Activated naive CD8-positive, alpha-beta T cell treated with anti-CD3 and anti-CD28 coated beads, Interleukin-2, amount 50 U/mL, for 24 hours (primary cell): ENCODE measurements at regions not wholly inside any gene's neighbourhood (a gene's known extent, or its start where the extent isn't known, plus 50 kb on each side); places are given as distances from the start of the nearest gene placed in this dataset.
"Not testable (repeated sequence)": the region's sequence is repeated elsewhere in the genome, so short reads cannot be mapped to it uniquely, and the experiment has no call there.

Source experiments
- ATAC-seq: fragments of 150-1000 bp; cut with Tn5 transposase; one replicate; pipeline ENCODE4 v1.10.0; 2021
- DNase-seq: peaks from one replicate; pipeline ENCODE4 v3.0.0; 2021
- H3K27ac Mint-ChIP-seq: one replicate; pipeline ENCODE4 v1.8.0; 2021; ENCODE audit warnings: mild to moderate bottlenecking, mixed read lengths
- H3K27me3 Mint-ChIP-seq: one replicate; pipeline ENCODE4 v1.8.0; 2021; ENCODE audit warnings: mixed read lengths
- H3K36me3 Mint-ChIP-seq: one replicate; pipeline ENCODE4 v1.8.0; 2021; ENCODE audit warnings: low read depth, mixed read lengths
- H3K4me1 Mint-ChIP-seq: one replicate; pipeline ENCODE4 v1.8.0; 2021; ENCODE audit warnings: mixed read lengths
- H3K4me3 Mint-ChIP-seq: one replicate; pipeline ENCODE4 v1.8.0; 2021; ENCODE audit warnings: mild to moderate bottlenecking, moderate library complexity, mixed read lengths
- H3K9me3 Mint-ChIP-seq: one replicate; pipeline ENCODE4 v1.8.0; 2021; ENCODE audit warnings: mixed read lengths

DNA sequence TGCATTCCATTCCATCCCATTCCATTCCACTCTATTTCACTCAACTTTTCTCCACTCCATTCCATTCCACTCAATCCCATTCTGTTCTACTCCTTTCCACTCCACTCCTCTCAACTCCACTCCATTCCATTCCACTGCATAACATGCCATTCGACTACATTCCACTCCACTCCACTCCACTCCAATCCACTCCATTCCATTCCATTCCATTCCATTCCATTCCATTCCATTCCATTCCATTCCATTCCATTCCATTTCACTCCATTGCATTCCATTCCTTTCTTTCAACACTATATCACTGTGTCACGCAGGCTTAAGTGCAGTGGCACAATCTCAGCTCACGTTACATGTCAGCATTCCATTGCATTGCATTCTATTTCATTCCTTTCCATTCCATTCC lies 1430.4 kb downstream of the TSPY10 start:
- not testable (repeated sequence) for H3K4me3 Mint-ChIP-seq, DNase-seq, H3K4me1 Mint-ChIP-seq, ATAC-seq, H3K27ac Mint-ChIP-seq, H3K27me3 Mint-ChIP-seq
- peaks cover 47% of the 10 kb centered on the region for H3K36me3 Mint-ChIP-seq
- H3K9me3 Mint-ChIP-seq: peaks cover 83% of the 10 kb centered on the region

DNA sequence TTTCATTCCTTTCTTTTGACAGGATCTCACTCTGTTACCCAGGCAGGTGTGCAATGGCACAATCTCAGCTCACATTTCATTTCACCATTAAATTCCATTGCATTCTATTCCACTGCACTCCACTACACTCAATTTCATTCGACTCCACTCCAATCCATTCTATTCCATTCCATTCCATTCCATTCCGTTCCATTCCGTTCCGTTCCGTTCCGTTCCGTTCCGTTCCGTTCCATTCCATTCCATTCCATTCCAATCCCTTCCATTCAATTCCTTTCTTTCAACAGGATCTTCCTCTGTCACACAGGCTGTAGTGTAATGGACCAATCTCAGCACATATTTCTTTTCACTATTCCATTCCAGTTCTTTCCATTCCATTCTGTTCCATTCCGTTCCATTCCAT lies 1445.7 kb downstream of the TSPY10 start:
- DNase-seq: no peak
- no peak overlapping the region for H3K4me3 Mint-ChIP-seq
- ATAC-seq: no peak
- H3K27me3 Mint-ChIP-seq: no peaks in the 10 kb centered on the region
- H3K36me3 Mint-ChIP-seq: peaks cover 59% of the 10 kb centered on the region
- H3K9me3 Mint-ChIP-seq: peaks cover 93% of the 10 kb centered on the region
- H3K4me1 Mint-ChIP-seq: no peaks in the 10 kb centered on the region
- no peak overlapping the region for H3K27ac Mint-ChIP-seq

DNA sequence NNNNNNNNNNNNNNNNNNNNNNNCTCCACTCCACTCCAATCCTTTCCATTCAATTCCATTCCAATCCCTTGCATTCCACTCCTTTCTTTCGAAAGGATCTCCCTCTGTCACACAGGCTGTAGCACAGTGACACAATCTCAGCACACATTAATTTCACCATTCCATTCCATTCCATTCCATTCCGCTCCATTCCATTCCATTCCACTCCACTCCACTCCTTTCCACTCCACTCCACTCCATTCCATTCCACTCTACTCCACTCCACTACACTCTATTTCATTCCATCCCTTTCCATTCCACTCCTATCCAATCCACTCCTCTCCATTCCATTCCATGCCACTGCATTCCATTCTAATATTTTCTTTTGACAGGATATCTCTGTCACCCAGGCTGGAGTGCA lies 1459.0 kb downstream of the TSPY10 start:
- no peaks in the 10 kb centered on the region for H3K27me3 Mint-ChIP-seq
- H3K36me3 Mint-ChIP-seq: peaks cover 60% of the 10 kb centered on the region

DNA sequence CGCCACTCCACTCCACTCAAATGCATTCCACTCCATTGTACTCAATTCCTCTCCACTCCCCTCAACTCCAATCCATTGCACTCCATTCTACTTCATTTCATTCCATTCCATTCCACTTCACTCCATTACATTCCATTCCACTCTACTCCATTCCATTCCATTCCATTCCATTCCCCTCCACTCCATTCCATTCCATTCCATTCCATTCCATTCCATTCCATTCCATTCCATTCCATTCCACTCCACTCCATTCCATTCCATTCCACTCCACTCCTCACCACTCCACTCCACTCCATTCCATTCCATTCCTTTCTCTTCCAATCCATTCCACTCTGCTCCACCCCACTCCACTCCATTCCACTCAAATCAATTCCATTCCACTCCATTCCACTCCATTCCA lies 1459.9 kb downstream of the TSPY10 start:
- H3K4me3 Mint-ChIP-seq: no peak overlapping the region
- no peak for ATAC-seq
- no peak overlapping the region for H3K27ac Mint-ChIP-seq
- no peak for DNase-seq
- peaks cover 98% of the 10 kb centered on the region for H3K9me3 Mint-ChIP-seq
- no peaks in the 10 kb centered on the region for H3K27me3 Mint-ChIP-seq
- H3K36me3 Mint-ChIP-seq: peaks cover 58% of the 10 kb centered on the region
- no peaks in the 10 kb centered on the region for H3K4me1 Mint-ChIP-seq

More for the DNA sequence above, 1459.0 kb downstream of the TSPY10 start:
- H3K4me3 Mint-ChIP-seq: no peak overlapping the region
- H3K27ac Mint-ChIP-seq: no peak overlapping the region
- H3K4me1 Mint-ChIP-seq: no peaks in the 10 kb centered on the region
- ATAC-seq: no peak
- no peak for DNase-seq
- peaks cover 98% of the 10 kb centered on the region for H3K9me3 Mint-ChIP-seq

DNA sequence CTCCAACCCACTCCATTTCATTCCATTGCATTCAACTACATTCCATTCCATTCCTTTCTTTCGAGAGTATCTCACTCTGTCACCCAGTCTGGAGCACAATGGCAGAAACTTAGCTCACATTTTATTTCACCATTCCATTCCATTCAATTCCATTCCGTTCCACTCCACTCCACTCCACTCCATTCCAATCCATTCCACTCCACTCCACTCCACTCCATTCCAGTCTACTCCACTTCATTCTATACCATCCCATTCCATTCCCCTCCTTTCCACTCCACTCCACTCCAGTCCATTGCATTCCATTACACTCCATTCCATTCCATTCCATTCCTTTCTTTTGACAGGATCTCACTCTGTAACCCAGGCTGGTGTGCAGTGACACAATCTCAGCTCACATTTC lies 1466.3 kb downstream of the TSPY10 start:
- Mint-ChIP-seq H3K36me3 (peaks cover 72% of the 10 kb centered on the region), H3K27ac (no peak overlapping the region), H3K4me1 (no peaks in the 10 kb centered on the region), H3K27me3 (no peaks in the 10 kb centered on the region), H3K4me3 (no peak overlapping the region), H3K9me3 (peaks cover 99% of the 10 kb centered on the region)
- no peak for ATAC-seq
- DNase-seq: no peak

DNA sequence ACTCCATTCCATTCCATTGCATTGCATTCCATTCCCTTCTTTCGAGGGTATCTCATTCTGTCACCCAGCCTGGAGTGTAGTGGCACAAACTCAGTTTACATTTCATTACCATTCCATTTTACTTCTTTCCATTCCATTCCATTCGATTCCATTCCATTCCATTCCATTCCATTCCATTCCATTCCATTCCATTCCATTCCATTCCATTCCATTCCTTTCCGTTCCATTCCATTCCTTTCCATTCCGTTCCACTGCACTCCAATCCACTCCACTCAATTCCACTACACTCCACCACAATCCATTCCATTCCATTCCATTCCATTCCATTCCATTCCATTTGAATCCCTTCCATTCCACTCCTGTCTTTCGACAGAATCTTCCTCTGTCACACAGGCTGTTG lies 1472.0 kb downstream of the TSPY10 start:
- not testable (repeated sequence) for H3K4me3 Mint-ChIP-seq, H3K4me1 Mint-ChIP-seq, ATAC-seq, H3K27me3 Mint-ChIP-seq, H3K27ac Mint-ChIP-seq, DNase-seq
- peaks cover 82% of the 10 kb centered on the region for H3K9me3 Mint-ChIP-seq
- H3K36me3 Mint-ChIP-seq: peaks cover 45% of the 10 kb centered on the region

DNA sequence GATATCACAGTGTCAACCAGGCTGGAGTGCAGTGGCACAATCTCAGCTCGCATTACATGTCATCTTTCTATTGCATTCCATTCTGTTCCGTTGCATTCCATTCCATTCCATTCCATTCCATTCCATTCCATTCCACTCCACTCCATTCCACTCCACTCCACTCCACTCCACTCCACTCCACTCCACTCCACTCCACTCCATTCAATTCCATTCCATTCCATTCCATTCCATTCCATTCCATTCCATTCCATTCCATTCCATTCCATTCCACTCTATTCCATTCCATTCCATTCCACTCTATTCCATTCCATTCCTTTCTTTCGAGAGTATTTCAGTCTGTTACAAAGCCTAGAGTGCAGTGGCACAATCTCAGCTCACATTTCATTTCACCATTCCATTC lies 1486.5 kb downstream of the TSPY10 start:
- not testable (repeated sequence) for H3K27ac Mint-ChIP-seq, H3K4me3 Mint-ChIP-seq, H3K27me3 Mint-ChIP-seq, H3K4me1 Mint-ChIP-seq, ATAC-seq, DNase-seq
- Mint-ChIP-seq H3K9me3 (peaks cover 93% of the 10 kb centered on the region), H3K36me3 (peaks cover 44% of the 10 kb centered on the region)

DNA sequence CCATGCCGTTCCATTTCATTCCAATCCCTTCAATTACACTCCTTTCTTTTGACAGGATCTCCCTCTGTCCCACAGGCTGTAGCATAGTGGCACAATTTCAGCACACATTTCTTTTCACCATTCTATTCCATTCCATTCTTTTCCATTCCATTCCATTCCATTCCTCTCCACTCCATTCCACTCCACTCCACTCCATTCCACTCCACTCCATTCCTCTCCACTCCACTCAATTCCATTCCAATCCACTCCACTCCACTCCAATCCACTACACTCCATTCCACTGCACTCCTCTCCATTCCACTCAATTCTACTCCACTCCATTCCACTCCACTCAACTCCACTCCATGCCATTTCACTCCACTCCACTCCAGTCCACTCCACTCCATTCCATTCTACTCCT lies 1495.1 kb downstream of the TSPY10 start:
- no peaks in the 10 kb centered on the region for H3K4me1 Mint-ChIP-seq
- no peak overlapping the region for H3K27ac Mint-ChIP-seq
- ATAC-seq: no peak
- H3K4me3 Mint-ChIP-seq: no peak overlapping the region
- H3K9me3 Mint-ChIP-seq: peaks cover 89% of the 10 kb centered on the region
- H3K27me3 Mint-ChIP-seq: no peaks in the 10 kb centered on the region
- DNase-seq: no peak
- H3K36me3 Mint-ChIP-seq: peaks cover 48% of the 10 kb centered on the region

DNA sequence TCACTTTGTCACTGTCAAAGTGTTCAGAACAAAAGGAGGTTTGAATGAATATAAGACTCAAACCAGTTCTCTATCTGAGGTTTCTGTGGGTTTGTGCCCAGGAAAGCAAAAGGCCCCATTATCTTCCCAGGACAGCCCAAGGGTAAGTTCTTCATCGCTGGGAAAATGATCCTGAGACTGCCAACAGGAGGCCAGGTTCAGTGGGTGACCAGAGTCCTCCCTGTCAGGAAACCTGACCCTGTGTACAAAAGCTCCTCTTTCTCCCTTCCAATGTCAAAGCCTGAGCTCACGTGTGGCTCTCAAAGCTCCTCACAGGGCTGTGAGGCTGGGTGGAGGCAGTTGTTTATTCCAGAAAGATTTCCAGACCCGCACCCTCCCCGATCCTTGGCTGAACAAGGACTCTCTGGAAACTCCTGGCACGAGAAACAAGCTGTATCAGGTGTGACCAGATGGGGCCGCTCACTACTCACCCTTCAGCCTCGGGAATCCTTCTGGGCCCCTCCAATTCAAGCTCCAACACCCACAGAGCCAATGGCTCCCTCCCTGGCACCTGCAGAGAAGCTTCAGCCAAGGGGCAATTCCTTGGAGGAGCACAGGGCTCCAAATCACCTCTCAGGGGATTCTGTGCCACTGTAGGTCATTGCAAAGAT lies 1516.7 kb downstream of the TSPY10 start:
- Mint-ChIP-seq H3K27ac (no peak overlapping the region), H3K27me3 (no peaks in the 10 kb centered on the region), H3K9me3 (peaks cover 34% of the 10 kb centered on the region), H3K4me3 (no peak overlapping the region), H3K4me1 (no peaks in the 10 kb centered on the region), H3K36me3 (peaks cover 3% of the 10 kb centered on the region)
- no peak for DNase-seq
- no peak for ATAC-seq

DNA sequence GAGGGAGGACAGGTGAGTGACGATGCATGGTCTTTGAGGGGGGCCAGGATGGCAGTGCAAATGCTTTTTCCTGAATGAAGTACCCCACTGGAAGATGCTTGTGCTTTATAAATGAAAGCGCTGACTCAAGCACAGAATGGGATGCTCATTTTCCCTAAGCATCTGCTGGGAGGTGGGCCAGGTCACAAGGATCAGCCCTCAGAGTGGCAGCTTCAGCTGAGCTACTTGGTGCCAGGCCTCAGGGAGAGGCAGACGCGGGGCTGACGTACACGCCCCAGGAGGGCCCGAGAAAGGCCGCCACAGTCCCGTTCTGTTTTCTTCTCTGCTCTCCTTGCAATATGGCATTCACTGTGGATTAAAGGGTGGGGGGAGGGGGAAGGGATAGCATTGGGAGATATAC lies 1535.8 kb downstream of the TSPY10 start:
- H3K9me3 Mint-ChIP-seq: peaks cover 7% of the 10 kb centered on the region
- no peaks in the 10 kb centered on the region for H3K36me3 Mint-ChIP-seq
- H3K27me3 Mint-ChIP-seq: no peaks in the 10 kb centered on the region
- no peak overlapping the region for H3K4me3 Mint-ChIP-seq
- no peaks in the 10 kb centered on the region for H3K4me1 Mint-ChIP-seq
- no peak for DNase-seq
- ATAC-seq: no peak
- no peak overlapping the region for H3K27ac Mint-ChIP-seq

DNA sequence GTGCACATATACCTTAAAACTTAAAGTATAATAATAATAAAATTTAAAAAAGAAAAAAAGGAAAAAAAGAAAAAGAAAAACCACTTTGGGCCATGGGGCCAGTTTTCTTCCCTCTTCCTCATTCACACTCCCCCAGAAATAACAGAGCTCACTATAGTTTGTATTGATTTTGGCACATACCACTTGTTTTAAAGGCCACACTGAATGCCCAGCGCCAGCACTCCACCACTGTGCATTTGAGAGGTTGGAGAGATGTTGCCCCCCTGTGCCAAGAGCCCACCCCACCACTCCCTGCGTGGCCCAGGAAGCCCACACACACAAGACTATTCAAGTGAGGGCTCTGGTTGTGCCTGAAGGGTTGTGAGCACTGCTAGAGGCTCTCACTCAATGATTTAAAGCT lies 1536.3 kb downstream of the TSPY10 start:
- Mint-ChIP-seq H3K27me3 (no peaks in the 10 kb centered on the region), H3K9me3 (peaks cover 7% of the 10 kb centered on the region), H3K4me3 (no peak overlapping the region), H3K4me1 (no peaks in the 10 kb centered on the region), H3K27ac (no peak overlapping the region), H3K36me3 (no peaks in the 10 kb centered on the region)
- DNase-seq: no peak
- ATAC-seq: no peak

DNA sequence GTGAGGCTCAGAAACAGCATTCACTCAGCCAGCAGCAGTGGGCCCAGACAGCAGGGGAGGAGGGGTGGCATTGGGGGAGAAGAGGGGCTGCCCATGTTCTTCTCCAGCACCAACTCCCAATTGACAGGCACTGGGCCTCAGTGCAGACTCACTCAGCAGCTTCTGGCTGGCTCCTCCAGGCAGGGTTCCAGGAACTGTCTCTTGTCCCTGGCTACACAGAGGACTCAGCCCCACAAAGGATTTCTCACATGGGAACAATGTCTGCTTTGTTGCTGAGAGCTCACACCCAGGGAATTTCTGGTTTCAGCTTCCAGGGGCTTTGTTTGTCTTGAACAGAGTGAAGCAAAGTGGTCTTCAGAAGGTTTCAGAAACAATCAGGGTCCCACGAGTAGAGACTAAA lies 1536.7 kb downstream of the TSPY10 start:
- no peak for ATAC-seq
- H3K4me1 Mint-ChIP-seq: no peaks in the 10 kb centered on the region
- peaks cover 7% of the 10 kb centered on the region for H3K9me3 Mint-ChIP-seq
- no peaks in the 10 kb centered on the region for H3K36me3 Mint-ChIP-seq
- H3K27me3 Mint-ChIP-seq: no peaks in the 10 kb centered on the region
- no peak overlapping the region for H3K27ac Mint-ChIP-seq
- no peak for DNase-seq
- H3K4me3 Mint-ChIP-seq: no peak overlapping the region

DNA sequence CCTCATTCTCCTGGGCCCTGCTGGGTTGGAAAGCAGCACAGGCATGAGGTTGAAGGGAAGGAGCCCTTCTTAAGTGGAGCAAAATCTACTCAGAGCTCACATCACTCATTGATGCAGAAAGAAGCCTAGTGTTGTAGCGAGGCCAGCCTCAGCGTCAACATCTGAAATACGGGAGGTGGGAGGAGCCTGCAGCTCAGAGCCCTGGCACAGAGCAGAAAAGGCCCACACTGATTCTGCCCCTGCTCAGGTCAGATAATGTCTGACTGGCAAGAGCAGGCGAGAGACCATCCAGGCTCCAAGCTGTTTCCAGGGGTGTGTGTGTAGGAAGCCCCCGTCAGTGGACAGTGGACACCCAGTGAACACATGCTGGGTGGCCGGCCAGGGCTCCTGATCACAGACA lies 1541.6 kb downstream of the TSPY10 start:
- H3K36me3 Mint-ChIP-seq: no peaks in the 10 kb centered on the region
- no peak overlapping the region for H3K27ac Mint-ChIP-seq
- H3K4me1 Mint-ChIP-seq: no peaks in the 10 kb centered on the region
- H3K27me3 Mint-ChIP-seq: no peaks in the 10 kb centered on the region
- no peak overlapping the region for H3K4me3 Mint-ChIP-seq
- no peak for DNase-seq
- peaks cover 3% of the 10 kb centered on the region for H3K9me3 Mint-ChIP-seq
- no peak for ATAC-seq

DNA sequence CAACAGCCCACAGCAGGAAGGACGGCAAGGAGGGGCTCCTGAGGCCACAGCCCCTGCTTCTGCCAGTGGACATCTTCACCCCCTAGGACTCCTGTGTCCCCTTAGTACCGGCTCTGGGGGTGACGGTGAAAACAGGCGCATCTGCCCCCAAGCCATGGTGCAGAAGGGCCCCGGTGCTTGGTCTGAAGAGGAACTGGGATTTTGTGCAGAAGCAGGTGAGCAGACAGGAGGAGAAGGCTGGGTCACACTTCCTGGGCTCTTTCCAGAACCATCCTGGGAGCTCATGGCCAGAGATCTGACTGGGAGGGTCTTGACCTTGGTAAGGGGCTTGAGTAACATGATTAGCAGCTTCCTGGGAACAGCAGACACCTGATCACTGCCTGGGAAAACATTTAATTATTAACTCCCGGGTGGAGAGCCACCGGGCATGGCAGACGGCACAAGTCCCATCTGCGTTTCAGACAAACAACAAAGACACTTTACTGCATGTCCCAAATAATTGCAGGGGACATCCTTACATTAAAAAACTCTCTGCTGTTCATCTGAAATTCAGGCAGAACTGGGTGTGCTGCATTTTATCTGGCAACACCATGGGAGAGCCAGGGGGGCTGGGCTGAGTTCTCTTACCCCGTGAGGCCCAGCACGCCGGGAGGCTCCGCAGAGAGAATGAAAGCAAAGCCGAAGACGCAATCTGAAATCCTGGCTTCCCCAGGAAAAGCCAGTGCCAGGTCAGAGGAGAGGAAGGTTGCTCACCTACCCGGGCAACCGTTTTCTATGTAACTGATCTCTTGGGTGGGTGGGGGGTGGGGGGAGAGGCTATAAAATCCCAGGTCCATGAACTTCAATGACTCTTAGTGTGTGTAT lies 1542.8 kb downstream of the TSPY10 start:
- ATAC-seq (no peak), DNase-seq (no peak)
- Mint-ChIP-seq H3K27me3 (no peaks in the 10 kb centered on the region), H3K9me3 (no peaks in the 10 kb centered on the region), H3K4me3 (no peak overlapping the region), H3K4me1 (no peaks in the 10 kb centered on the region), H3K36me3 (no peaks in the 10 kb centered on the region), H3K27ac (no peak overlapping the region)

DNA sequence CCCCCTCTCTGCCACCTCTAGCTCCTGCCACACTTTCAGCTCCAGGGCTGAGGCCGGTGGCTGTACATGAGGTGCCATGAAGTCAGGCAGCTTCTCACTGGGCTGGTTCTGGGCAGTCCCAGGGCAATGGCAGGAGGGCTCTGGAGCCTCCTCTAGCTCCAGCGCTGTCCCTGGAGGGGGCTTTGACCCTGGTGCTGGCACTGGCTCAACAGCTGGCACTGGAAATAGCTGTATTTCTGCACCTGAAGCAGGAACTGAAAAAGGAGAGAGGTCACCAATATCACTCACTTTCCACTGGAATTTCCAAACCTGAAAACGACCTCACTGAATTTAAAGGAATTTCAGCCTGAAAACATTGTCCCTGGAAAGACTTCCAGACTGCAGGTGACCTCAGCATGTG lies 1558.1 kb downstream of the TSPY10 start:
- H3K27ac Mint-ChIP-seq, H3K27me3 Mint-ChIP-seq, DNase-seq, ATAC-seq, H3K9me3 Mint-ChIP-seq, H3K4me1 Mint-ChIP-seq, H3K4me3 Mint-ChIP-seq, H3K36me3 Mint-ChIP-seq: not testable (repeated sequence)
